MM.1S (cell line): ENCODE measurements at regions not wholly inside any gene's neighbourhood (a gene's known extent, or its start where the extent isn't known, plus 50 kb on each side); places are given as distances from the start of the nearest gene placed in this dataset.

Source experiments
- EZH2 ChIP-seq: fragments of 300-600 bp; sonication (generic); optimal IDR thresholded peaks from 2 replicates; pipeline ENCODE3; 2017; ENCODE audit warnings: low read depth, mild to moderate bottlenecking, antibody characterized with exemption, low read length, mixed read lengths
- EZH2phosphoT487 ChIP-seq: fragments of 300-600 bp; sonication (generic); IDR thresholded peaks from 2 replicates; pipeline ENCODE4 v1.6.1; 2018; ENCODE audit warnings: antibody characterized with exemption, low read length
- TF ChIP-seq, protein P1 (sequence below): fragments of 300-600 bp; sonication (generic); IDR thresholded peaks from 2 replicates; pipeline ENCODE4 v1.5.1; 2016; ENCODE audit warnings: antibody characterized with exemption, low read length, mixed read lengths

DNA sequence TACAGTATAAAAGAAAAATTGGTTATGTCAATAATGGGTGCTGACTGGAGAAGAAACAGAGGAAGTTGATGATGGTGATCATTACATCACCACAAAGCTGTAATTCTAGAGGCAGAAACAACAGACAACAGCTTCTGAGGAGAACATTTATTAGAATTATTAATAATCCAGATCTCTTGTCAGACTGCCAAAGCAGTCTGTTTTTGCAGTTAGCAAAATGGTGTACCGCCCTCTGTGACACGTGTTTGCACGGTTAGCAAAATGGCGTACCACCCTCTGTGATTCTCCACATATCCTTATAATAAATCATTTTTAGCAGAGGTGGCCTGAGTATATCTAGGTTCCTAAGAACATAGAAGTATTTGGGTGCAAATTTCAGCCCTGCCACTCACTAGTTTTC, 154.0 kb upstream of the TENT5D start:
- TF ChIP-seq EZH2 (no peak), EZH2phosphoT487 (no peak)
- TF ChIP-seq, protein P1, sequence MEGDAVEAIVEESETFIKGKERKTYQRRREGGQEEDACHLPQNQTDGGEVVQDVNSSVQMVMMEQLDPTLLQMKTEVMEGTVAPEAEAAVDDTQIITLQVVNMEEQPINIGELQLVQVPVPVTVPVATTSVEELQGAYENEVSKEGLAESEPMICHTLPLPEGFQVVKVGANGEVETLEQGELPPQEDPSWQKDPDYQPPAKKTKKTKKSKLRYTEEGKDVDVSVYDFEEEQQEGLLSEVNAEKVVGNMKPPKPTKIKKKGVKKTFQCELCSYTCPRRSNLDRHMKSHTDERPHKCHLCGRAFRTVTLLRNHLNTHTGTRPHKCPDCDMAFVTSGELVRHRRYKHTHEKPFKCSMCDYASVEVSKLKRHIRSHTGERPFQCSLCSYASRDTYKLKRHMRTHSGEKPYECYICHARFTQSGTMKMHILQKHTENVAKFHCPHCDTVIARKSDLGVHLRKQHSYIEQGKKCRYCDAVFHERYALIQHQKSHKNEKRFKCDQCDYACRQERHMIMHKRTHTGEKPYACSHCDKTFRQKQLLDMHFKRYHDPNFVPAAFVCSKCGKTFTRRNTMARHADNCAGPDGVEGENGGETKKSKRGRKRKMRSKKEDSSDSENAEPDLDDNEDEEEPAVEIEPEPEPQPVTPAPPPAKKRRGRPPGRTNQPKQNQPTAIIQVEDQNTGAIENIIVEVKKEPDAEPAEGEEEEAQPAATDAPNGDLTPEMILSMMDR: no peak
